ENCODE measurements at regions not wholly inside any gene's neighbourhood (a gene's known extent, or its start where the extent isn't known, plus 50 kb on each side); places are given as distances from the start of the nearest gene placed in this dataset.

- ChIA-PET POLR2A (interaction anchor here (0.6 kb wide), 1 partner anchor 1311 kb away, joined by 4 read pairs; no protein-coding TSS in a partner anchor), CTCF (interaction anchor here (0.6 to 3.6 kb wide), 3 partner anchors 13 to 192 kb away, joined by 3 to 19 read pairs (median 3); no protein-coding TSS in a partner anchor)
- Mint-ChIP-seq H3K4me3 (no peak overlapping the region), H3K4me1 (peaks cover 10% of the 10 kb centered on the region), H3K9me3 (no peaks in the 10 kb centered on the region), H3K36me3 (no peaks in the 10 kb centered on the region), H3K27me3 (ENCODE audit: low read depth) (no peaks in the 10 kb centered on the region), H3K27ac (no peak overlapping the region)
- TF ChIP-seq GTF2I (CRISPR knock-in tag; conservative IDR thresholded peaks at IDR 0.05) (no peak), IRF2 (CRISPR knock-in tag; IDR thresholded peaks at IDR 0.05; ENCODE audit: borderline replicate concordance, low read depth) (no peak), TEAD1 (CRISPR knock-in tag; IDR thresholded peaks at IDR 0.05) (no peak), RELA (CRISPR knock-in tag; IDR thresholded peaks at IDR 0.05; ENCODE audit: borderline replicate concordance) (no peak), ZNF512 (CRISPR knock-in tag; IDR thresholded peaks at IDR 0.05; ENCODE audit: borderline replicate concordance) (no peak), PREB (CRISPR knock-in tag; IDR thresholded peaks at IDR 0.05; ENCODE audit: borderline replicate concordance) (no peak), AR (CRISPR knock-in tag; IDR thresholded peaks at IDR 0.05) (no peak), E2F4 (CRISPR knock-in tag; IDR thresholded peaks at IDR 0.05; ENCODE audit: borderline replicate concordance, low read depth) (no peak), ERG (CRISPR knock-in tag; IDR thresholded peaks at IDR 0.05) (no peak), ZSCAN18 (CRISPR knock-in tag; IDR thresholded peaks at IDR 0.05) (no peak), SOX15 (CRISPR knock-in tag; IDR thresholded peaks at IDR 0.05) (no peak)
- DNase-seq (ENCODE audit: low spot score) (no peak), ATAC-seq (no peak)
Measured at GRCh38 chr7:130932088-130932487, 198.1 kb upstream of the KLF14 start.

- Mint-ChIP-seq H3K4me1 (peaks cover 7% of the 10 kb centered on the region), H3K27ac (no peak overlapping the region), H3K27me3 (ENCODE audit: low read depth) (no peaks in the 10 kb centered on the region), H3K9me3 (no peaks in the 10 kb centered on the region), H3K36me3 (no peaks in the 10 kb centered on the region), H3K4me3 (no peak overlapping the region)
- ATAC-seq = no peak
- CTCF ChIA-PET = interaction anchor here (0.6 to 3.6 kb wide), 3 partner anchors 12 to 193 kb away, joined by 3 to 19 read pairs (median 3); no protein-coding TSS in a partner anchor
- DNase-seq (ENCODE audit: low spot score) = no peak
- POLR2A ChIA-PET = interaction anchor here (0.6 kb wide), 1 partner anchor 1312 kb away, joined by 4 read pairs; no protein-coding TSS in a partner anchor
- TF ChIP-seq HMGXB4 (CRISPR knock-in tag; IDR thresholded peaks at IDR 0.05) (no peak), ATF1 (CRISPR knock-in tag; IDR thresholded peaks at IDR 0.05) (no peak), ELF4 (CRISPR knock-in tag; IDR thresholded peaks at IDR 0.05; ENCODE audit: low read depth) (no peak), TP53 (CRISPR knock-in tag; IDR thresholded peaks at IDR 0.05) (no peak), ZNF425 (CRISPR knock-in tag; conservative IDR thresholded peaks at IDR 0.05) (no peak), MAX (CRISPR knock-in tag; IDR thresholded peaks at IDR 0.05) (no peak)
Measured at GRCh38 chr7:130932667-130933432, 198.8 kb upstream of the KLF14 start.

All from WTC11 (cell line).